Right lobe of liver (tissue), 4 donors: ENCODE measurements at regions not wholly inside any gene's neighbourhood (a gene's known extent, or its start where the extent isn't known, plus 50 kb on each side); places are given as distances from the start of the nearest gene placed in this dataset.

Experiments used
- POLR2A ChIP-seq: fragments of 450-650 bp; IDR thresholded peaks from one replicate; pipeline ENCODE4 v1.6.1; 2017; ENCODE audit warnings: antibody characterized with exemption, mild to moderate bottlenecking
- TF ChIP-seq, protein P1 (sequence below), 4 donors: fragments of 200-600 bp in 3 of 4; fragments of 450-650 bp in 1 of 4; IDR thresholded peaks; one replicate each; pipeline versions ENCODE4 v1.5.1 to v1.8.0; 2016 to 2022; ENCODE audit warnings: antibody characterized with exemption in 4 of 4, mild to moderate bottlenecking in 2 of 4
- donor health status: DM: no; HTN: no; CAD: no.
- donor health status: DM: no; HTN: no; CAD: no.
- donor health status: DM: no; HTN: yes; CAD: no.

DNA sequence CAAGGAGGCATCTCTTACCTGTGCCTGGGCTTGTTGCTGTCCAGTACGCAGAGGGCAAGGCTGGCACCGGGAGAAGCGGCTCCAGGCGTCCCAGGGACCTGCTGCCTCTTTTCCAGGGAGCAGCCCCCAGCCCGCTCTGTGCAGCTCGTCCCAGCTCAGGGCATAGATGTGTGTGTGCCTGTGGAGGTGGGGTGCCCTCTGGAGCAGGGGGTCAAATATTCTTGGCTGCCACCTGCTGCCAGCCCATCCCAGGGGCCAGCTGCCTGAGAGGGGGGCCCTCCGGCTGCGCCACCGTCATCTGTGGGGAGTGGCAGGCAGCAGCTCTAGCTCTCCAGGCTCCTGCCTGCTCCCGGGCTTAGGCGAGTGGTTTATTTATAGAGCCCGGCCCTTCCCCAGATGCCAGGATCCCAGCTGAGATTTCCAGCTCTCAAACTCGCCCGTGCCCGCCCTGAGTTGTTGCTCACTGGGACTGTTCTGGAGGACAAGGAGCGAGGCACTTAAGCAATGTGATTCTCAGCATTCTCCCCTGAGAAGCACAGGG is 87.5 kb downstream of the RTL6 start:
- TF ChIP-seq, protein P1, sequence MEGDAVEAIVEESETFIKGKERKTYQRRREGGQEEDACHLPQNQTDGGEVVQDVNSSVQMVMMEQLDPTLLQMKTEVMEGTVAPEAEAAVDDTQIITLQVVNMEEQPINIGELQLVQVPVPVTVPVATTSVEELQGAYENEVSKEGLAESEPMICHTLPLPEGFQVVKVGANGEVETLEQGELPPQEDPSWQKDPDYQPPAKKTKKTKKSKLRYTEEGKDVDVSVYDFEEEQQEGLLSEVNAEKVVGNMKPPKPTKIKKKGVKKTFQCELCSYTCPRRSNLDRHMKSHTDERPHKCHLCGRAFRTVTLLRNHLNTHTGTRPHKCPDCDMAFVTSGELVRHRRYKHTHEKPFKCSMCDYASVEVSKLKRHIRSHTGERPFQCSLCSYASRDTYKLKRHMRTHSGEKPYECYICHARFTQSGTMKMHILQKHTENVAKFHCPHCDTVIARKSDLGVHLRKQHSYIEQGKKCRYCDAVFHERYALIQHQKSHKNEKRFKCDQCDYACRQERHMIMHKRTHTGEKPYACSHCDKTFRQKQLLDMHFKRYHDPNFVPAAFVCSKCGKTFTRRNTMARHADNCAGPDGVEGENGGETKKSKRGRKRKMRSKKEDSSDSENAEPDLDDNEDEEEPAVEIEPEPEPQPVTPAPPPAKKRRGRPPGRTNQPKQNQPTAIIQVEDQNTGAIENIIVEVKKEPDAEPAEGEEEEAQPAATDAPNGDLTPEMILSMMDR (IDR thresholded peaks at IDR 0.05) = no peak
- no peak for TF ChIP-seq POLR2A
